Caki2 (cell line): ENCODE measurements at regions not wholly inside any gene's neighbourhood (a gene's known extent, or its start where the extent isn't known, plus 50 kb on each side); places are given as distances from the start of the nearest gene placed in this dataset.

ENCODE experiments used
- DNase-seq: peaks from one replicate; pipeline ENCODE4 v3.0.0-alpha.2; 2015; ENCODE audit warnings: low read depth
- in situ Hi-C: cut with HindIII; loops from 2 replicates; pipeline ENCODE4 v1.10.0; 2016; ENCODE audit warnings: low sequenced_read_pairs, low pct_unique_long_range_greater_than_20kb, mixed read lengths

GRCh38 chr2:162888652-162889051, 50.1 kb upstream of the KCNH7 start:
- DNase-seq, result no peak
- in situ Hi-C loops, result no loop called here
